ENCODE measurements at regions not wholly inside any gene's neighbourhood (a gene's known extent, or its start where the extent isn't known, plus 50 kb on each side); places are given as distances from the start of the nearest gene placed in this dataset.

GRCh38 chr1:80778094-80778840, 1022.5 kb upstream of the ADGRL2 start:
- TF ChIP-seq CTCF (IDR thresholded peaks at IDR 0.05) (no peak), ZFX (IDR thresholded peaks at IDR 0.05; ENCODE audit: borderline replicate concordance) (no peak)
